Upper lobe of left lung (tissue), 4 donors: ENCODE measurements at regions not wholly inside any gene's neighbourhood (a gene's known extent, or its start where the extent isn't known, plus 50 kb on each side); places are given as distances from the start of the nearest gene placed in this dataset.
"Not testable (repeated sequence)": the region's sequence is repeated elsewhere in the genome, so short reads cannot be mapped to it uniquely, and the experiment has no call there.

ENCODE experiments used
- EP300 ChIP-seq, 4 donors: sonication (generic); formaldehyde crosslinking; IDR thresholded peaks; one replicate each; pipeline ENCODE4 v1.5.1; 2017; ENCODE audit warnings: antibody characterized with exemption in 4 of 4, control low read depth in 2 of 4
- POLR2A ChIP-seq, 4 donors: fragments of 450-650 bp; IDR thresholded peaks; one replicate each; pipeline ENCODE4 v1.5.1; 2016 to 2017; ENCODE audit warnings: antibody characterized with exemption in 4 of 4, mild to moderate bottlenecking in 2 of 4
- POLR2AphosphoS5 ChIP-seq, 2 donors: sonication (generic); formaldehyde crosslinking; IDR thresholded peaks; one replicate each; pipeline ENCODE4 v1.5.1; 2017; ENCODE audit warnings: antibody characterized with exemption in 2 of 2
- TF ChIP-seq, protein P1 (sequence below), 6 experiments: fragments of 450-650 bp in 4 of 6; fragments of 200-600 bp in 2 of 6; sonication (generic) in 2 of 6; IDR thresholded peaks; one replicate each; pipeline ENCODE4 v1.5.1; 2016 to 2019; ENCODE audit warnings: antibody characterized with exemption in 6 of 6

DNA sequence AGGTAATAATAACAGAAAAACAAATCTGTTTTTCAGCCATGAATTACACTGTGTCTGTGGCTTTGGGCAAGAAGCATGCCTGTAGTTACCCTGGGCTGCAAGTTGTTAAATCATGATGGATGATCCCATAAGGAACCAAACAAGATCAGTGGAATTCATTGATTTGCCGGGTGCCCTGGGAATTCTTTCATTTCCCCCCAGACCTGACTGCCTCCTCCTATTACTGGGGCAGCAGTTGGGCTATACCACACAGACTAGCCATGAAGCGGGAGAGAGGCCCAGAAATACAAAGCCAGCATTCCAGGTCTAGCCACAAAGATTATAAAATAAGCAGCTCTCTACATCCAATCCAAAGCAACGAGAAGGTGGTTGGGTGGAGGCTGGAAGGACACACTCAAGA lies 174.2 kb downstream of the NPIPA8 start:
- not testable (repeated sequence) for TF ChIP-seq POLR2AphosphoS5, POLR2A, EP300 (IDR thresholded peaks at IDR 0.05)
- TF ChIP-seq, protein P1, sequence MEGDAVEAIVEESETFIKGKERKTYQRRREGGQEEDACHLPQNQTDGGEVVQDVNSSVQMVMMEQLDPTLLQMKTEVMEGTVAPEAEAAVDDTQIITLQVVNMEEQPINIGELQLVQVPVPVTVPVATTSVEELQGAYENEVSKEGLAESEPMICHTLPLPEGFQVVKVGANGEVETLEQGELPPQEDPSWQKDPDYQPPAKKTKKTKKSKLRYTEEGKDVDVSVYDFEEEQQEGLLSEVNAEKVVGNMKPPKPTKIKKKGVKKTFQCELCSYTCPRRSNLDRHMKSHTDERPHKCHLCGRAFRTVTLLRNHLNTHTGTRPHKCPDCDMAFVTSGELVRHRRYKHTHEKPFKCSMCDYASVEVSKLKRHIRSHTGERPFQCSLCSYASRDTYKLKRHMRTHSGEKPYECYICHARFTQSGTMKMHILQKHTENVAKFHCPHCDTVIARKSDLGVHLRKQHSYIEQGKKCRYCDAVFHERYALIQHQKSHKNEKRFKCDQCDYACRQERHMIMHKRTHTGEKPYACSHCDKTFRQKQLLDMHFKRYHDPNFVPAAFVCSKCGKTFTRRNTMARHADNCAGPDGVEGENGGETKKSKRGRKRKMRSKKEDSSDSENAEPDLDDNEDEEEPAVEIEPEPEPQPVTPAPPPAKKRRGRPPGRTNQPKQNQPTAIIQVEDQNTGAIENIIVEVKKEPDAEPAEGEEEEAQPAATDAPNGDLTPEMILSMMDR (IDR thresholded peaks at IDR 0.05), result not testable (repeated sequence)
